ENCODE measurements at regions not wholly inside any gene's neighbourhood (a gene's known extent, or its start where the extent isn't known, plus 50 kb on each side); places are given as distances from the start of the nearest gene placed in this dataset.

DNA sequence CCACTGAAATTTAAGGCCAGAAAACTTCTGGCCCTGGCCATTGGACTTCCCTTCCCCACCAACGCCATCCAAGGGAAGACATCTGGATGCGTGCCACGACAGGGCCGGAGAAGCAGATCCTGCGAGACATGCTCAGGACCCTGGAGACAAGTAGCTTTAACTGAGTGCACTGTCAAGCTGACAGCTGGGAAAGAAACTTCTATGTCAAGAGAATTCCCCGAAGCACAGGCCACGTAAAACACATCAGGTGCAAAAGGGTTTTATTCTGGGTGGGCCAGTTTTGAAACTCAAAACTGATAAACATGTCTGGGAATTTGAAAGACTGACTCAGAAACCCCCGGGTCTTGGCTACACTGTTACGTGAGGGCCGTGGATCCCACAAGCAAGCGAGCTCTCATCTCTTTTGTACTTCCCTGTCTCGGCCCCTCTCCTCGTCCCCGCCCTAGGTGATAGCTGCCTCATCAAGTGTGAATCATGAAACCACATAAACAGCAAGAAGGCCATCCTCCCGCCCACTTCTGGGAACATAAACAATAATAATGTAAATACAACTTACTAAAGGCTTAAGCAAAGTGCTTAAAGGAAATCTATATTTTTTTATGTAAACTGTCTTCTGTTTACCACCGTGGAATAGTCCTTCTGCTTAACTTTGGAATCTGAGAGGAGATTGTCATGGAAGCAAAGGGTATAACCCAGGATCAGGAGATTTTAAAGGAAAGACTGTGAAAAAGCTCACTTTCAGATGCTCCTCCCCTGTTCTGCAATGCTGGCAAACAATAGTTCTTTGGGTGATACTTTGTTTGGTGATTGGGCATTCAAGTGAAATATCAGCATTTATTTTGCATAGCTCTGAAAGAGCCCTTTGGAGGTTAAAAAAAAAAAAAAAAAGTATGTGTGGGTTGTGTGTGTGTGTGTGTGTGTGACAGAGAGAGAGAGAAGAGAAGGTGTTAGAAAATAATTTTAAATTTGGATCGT is 406.0 kb upstream of the MAF start:
- DNase-seq (ENCODE audit: low read depth, low spot score): no peak
- ChIA-PET CTCF (no interaction called here), POLR2A (no interaction called here)
- Histone ChIP-seq H3K4me1 (ENCODE audit: control insufficient read depth, insufficient read depth, low read length) (no peaks in the 10 kb centered on the region), H3K27ac (ENCODE audit: low read length) (no peak overlapping the region), H3K36me3 (ENCODE audit: control insufficient read depth, insufficient read depth, low read length) (no peaks in the 10 kb centered on the region), H3K27me3 (ENCODE audit: control insufficient read depth, insufficient read depth, low read length) (no peaks in the 10 kb centered on the region), H3K4me3 (ENCODE audit: low read depth in 2 of 2, low read length in 2 of 2) (no peak overlapping the region), H3K9me3 (ENCODE audit: control insufficient read depth, insufficient read depth, low read depth, low read length) (no peaks in the 10 kb centered on the region)
- TF ChIP-seq SIN3A (IDR thresholded peaks at IDR 0.05; ENCODE audit: borderline replicate concordance, insufficient read depth, low read depth, low read length) (no peak), POLR2AphosphoS5 (IDR thresholded peaks at IDR 0.05; ENCODE audit: low read depth, low read length) (no peak), TCF7L2 (IDR thresholded peaks at IDR 0.05; ENCODE audit: low read depth, low read length) (no peak)
- TF ChIP-seq, protein P1, sequence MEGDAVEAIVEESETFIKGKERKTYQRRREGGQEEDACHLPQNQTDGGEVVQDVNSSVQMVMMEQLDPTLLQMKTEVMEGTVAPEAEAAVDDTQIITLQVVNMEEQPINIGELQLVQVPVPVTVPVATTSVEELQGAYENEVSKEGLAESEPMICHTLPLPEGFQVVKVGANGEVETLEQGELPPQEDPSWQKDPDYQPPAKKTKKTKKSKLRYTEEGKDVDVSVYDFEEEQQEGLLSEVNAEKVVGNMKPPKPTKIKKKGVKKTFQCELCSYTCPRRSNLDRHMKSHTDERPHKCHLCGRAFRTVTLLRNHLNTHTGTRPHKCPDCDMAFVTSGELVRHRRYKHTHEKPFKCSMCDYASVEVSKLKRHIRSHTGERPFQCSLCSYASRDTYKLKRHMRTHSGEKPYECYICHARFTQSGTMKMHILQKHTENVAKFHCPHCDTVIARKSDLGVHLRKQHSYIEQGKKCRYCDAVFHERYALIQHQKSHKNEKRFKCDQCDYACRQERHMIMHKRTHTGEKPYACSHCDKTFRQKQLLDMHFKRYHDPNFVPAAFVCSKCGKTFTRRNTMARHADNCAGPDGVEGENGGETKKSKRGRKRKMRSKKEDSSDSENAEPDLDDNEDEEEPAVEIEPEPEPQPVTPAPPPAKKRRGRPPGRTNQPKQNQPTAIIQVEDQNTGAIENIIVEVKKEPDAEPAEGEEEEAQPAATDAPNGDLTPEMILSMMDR (IDR thresholded peaks at IDR 0.05): no peak
- TF ChIP-seq, protein P2, sequence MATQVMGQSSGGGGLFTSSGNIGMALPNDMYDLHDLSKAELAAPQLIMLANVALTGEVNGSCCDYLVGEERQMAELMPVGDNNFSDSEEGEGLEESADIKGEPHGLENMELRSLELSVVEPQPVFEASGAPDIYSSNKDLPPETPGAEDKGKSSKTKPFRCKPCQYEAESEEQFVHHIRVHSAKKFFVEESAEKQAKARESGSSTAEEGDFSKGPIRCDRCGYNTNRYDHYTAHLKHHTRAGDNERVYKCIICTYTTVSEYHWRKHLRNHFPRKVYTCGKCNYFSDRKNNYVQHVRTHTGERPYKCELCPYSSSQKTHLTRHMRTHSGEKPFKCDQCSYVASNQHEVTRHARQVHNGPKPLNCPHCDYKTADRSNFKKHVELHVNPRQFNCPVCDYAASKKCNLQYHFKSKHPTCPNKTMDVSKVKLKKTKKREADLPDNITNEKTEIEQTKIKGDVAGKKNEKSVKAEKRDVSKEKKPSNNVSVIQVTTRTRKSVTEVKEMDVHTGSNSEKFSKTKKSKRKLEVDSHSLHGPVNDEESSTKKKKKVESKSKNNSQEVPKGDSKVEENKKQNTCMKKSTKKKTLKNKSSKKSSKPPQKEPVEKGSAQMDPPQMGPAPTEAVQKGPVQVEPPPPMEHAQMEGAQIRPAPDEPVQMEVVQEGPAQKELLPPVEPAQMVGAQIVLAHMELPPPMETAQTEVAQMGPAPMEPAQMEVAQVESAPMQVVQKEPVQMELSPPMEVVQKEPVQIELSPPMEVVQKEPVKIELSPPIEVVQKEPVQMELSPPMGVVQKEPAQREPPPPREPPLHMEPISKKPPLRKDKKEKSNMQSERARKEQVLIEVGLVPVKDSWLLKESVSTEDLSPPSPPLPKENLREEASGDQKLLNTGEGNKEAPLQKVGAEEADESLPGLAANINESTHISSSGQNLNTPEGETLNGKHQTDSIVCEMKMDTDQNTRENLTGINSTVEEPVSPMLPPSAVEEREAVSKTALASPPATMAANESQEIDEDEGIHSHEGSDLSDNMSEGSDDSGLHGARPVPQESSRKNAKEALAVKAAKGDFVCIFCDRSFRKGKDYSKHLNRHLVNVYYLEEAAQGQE (IDR thresholded peaks at IDR 0.05; ENCODE audit: insufficient read depth in 1 of 2, low read depth in 2 of 2, low read length in 1 of 2): no peak
- intact Hi-C loops (cut with micrococcal nuclease; ENCODE audit: unreplicated experiment) (no loop called here), in situ Hi-C loops (cut with HindIII; ENCODE audit: low pct_unique_long_range_greater_than_20kb, low sequenced_read_pairs) (no loop called here)
- no peak for ATAC-seq
- BruUV-seq (replicated peaks): no TSS peak

DNA sequence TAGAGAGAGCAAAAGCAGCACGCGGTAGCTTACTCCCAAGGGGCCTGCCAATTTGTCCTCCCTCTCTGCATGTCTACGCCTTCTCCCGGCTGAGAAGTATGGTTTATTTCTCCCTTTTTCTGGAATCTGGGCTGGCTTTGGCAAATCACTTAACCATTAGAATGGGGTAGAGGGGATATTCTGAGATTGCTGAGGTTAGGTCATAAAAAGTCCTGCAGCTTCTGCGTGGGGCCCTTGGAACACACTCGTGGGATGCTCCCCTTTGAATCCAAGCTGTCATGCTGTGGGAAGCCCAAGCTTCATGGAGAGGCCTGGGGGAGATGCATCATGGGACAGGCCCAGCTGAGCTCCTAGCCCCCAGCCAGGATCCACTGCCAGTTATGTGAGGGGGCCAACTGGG is 403.6 kb upstream of the MAF start:
- TF ChIP-seq, protein P2 (IDR thresholded peaks at IDR 0.05; ENCODE audit: insufficient read depth in 1 of 2, low read depth in 2 of 2, low read length in 1 of 2): no peak
- TF ChIP-seq SIN3A (IDR thresholded peaks at IDR 0.05; ENCODE audit: borderline replicate concordance, insufficient read depth, low read depth, low read length) (no peak), POLR2AphosphoS5 (IDR thresholded peaks at IDR 0.05; ENCODE audit: low read depth, low read length) (no peak), TCF7L2 (IDR thresholded peaks at IDR 0.05; ENCODE audit: low read depth, low read length) (no peak)
- TF ChIP-seq, protein P1 (IDR thresholded peaks at IDR 0.05): no peak
- no peaks in the 10 kb centered on the region for H3K36me3 ChIP-seq (ENCODE audit: control insufficient read depth, insufficient read depth, low read length)
- H3K4me3 ChIP-seq (ENCODE audit: low read depth in 2 of 2, low read length in 2 of 2): no peak overlapping the region
- no peaks in the 10 kb centered on the region for H3K27me3 ChIP-seq (ENCODE audit: control insufficient read depth, insufficient read depth, low read length)
- no peaks in the 10 kb centered on the region for H3K9me3 ChIP-seq (ENCODE audit: control insufficient read depth, insufficient read depth, low read depth, low read length)
- no peaks in the 10 kb centered on the region for H3K4me1 ChIP-seq (ENCODE audit: control insufficient read depth, insufficient read depth, low read length)
- ATAC-seq (no peak), DNase-seq (ENCODE audit: low read depth, low spot score) (no peak)
- BruUV-seq (replicated peaks): no TSS peak
- no peak overlapping the region for H3K27ac ChIP-seq (ENCODE audit: low read length)
- ChIA-PET POLR2A (no interaction called here), CTCF (no interaction called here)
- intact Hi-C loops (cut with micrococcal nuclease; ENCODE audit: unreplicated experiment) (no loop called here), in situ Hi-C loops (cut with HindIII; ENCODE audit: low pct_unique_long_range_greater_than_20kb, low sequenced_read_pairs) (no loop called here)
